Dermis blood vessel endothelial cell (primary cell): ENCODE measurements at regions not wholly inside any gene's neighbourhood (a gene's known extent, or its start where the extent isn't known, plus 50 kb on each side); places are given as distances from the start of the nearest gene placed in this dataset.

ENCODE experiments used
- DNase-seq: peaks from one replicate; pipeline ENCODE4 v3.0.0; 2010

DNA sequence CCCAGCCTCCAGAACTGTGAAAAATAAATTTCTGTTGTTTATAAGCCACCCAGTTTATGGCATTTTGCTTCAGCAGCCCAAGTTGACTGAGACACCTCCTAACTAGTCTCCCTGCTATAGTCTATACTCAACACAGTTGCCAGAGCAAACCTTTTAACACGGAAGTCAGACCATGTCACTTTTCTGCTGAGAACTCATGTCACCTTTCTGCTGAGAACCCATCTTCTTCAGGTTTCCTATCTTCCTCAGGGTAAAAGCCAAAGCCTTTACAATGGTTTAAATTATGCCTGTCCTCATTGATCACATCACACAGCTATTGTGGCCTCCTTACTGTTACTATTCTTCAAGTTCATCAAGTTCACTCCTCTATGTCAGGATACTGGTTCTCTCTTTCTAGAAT is 74.3 kb upstream of the SOX6 start:
- no peak for DNase-seq

DNA sequence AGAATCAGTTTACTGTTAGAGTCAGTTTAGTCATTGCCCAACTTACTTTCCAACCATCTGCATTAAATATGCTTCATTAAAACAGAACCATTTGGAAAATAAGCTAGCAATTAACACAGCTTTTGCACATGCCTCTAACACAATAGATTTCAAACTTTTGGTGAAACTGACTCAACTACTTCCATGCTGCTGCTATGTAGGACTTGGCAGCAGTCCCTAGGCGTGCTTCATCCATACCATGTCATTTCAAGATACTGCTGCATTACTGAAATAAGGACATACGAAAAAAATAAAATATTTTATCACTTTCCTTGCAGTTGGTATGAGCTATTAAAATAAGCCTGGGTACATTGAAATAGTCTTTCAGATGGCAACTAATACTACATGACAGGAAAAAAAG is 65.5 kb upstream of the SOX6 start:
- DNase-seq, result no peak

DNA sequence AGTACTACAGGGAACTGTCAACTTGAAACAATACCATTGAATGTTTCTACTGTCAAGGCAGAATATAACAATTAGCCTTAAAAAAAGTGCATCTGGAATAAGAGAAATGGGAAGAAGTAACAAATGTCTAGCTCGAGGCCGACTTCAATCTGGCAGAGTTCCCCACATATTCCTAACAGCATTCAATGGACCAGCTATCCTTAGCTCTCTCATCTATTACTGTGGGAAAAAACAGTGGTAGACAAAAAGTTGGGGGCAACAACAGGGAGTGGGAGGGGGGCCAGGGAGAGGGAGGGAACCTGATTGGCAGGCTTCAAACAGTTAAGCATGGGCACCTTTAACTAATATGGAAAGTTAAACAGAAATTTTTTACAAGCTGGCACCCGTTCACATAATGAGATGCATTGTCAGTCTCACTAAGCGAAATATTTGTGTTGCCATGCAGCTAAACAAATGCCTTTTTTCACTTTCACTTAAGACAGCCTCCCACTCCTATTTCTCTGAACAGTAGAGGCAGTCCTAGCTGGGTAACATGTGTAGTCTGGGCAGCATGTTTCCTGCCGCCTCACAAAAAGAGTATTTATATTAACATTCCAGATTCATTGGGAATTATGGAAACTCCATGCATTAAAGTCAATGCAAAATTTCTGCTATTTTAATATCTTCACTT is 62.2 kb upstream of the SOX6 start:
- DNase-seq, result no peak

DNA sequence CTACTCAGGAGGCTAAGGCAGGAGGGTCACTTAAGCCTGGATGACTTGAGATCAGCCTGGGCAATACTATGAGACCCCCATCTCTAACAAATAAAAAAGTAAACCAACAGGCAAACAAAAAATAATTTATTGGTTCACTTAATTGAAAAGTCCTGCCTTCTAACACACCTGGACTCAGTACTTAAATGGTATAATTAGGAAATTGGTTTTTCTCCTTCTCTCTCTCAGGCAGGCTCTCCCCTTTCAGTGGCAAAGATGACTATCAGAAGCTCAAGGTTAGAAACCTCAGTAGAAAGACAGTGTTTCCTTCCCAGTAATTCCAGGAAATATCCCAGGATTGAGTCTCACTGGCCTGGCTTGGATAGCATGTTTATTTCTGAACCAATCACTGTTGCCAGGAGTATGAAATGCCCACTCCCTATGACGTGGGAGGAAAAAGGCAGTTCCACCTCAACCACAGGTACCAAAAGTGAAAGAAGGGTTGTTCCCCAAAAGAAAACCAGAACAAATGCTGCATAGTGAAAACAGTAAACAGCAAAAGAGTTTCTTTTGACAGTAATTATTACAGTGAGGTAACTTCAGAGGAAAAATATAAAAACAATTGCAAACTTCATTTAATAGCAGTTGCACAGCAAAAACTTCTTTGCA is 56.3 kb upstream of the SOX6 start:
- no peak for DNase-seq

DNA sequence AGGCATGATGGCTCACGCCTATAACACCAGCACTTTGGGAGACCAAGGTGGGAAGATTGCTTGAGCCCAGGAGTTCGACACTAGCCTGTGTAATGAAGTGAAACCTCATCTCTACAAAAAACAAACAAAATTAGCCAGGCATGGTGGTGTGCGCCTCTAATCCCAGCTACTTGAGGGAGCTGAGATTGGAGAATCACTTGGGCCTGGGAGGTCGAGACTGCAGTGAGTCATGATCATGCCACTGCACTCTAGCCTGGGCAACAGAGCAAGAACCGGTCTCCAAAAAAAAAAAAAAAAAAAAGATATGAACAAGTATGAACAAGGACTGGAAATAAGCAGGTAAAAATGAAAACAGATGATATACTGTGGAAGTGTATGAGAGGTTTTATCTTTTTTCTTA is 54.1 kb upstream of the SOX6 start:
- no peak for DNase-seq

DNA sequence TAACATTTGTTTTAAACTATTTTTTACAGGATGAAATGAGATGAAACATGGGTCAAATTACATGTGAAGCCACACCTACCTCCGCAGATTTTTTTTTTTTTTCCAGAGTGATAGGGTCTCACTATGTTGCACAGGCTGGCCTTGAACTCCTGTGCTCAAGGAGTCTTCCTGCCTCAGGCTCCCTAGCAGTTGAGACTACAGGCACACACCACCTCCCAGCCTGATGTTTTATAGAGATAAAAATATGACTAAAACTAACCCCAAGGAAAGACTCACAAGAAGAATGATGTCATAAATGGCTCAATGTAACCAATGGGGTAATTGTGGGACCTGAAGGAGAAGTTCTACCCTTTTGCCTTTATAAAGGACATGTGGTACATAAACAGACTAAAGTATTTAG is 52.3 kb upstream of the SOX6 start:
- DNase-seq, result no peak

DNA sequence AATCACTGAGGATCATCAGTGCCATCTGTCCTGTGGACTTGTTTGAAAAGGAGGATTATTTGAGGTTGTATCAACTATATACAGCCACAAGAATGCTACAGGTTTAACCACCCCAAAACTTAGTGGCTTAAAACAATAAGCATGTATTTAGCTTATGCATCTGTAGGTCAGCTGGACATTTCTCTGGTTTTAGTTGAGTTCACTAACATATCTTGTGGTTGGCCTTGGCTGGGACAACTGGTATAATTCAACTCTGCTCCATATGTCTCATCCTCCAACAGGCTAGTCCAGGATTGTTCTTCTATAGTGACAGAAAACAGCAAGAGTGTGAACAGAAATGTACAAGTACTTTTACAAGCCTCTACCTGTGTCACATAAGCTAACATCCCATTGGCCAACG is 49.9 kb upstream of the SOX6 start:
- no peak for DNase-seq
